SIG-M5 treated with dmso at 0.1 percent for 504 hours (cell line): ENCODE measurements at regions not wholly inside any gene's neighbourhood (a gene's known extent, or its start where the extent isn't known, plus 50 kb on each side); places are given as distances from the start of the nearest gene placed in this dataset.

ENCODE experiments used
- DNase-seq: peaks from one replicate; lab custom pipeline; 2025; ENCODE audit not compliant: unreplicated experiment; lab: John Stamatoyannopoulos, UW

DNA sequence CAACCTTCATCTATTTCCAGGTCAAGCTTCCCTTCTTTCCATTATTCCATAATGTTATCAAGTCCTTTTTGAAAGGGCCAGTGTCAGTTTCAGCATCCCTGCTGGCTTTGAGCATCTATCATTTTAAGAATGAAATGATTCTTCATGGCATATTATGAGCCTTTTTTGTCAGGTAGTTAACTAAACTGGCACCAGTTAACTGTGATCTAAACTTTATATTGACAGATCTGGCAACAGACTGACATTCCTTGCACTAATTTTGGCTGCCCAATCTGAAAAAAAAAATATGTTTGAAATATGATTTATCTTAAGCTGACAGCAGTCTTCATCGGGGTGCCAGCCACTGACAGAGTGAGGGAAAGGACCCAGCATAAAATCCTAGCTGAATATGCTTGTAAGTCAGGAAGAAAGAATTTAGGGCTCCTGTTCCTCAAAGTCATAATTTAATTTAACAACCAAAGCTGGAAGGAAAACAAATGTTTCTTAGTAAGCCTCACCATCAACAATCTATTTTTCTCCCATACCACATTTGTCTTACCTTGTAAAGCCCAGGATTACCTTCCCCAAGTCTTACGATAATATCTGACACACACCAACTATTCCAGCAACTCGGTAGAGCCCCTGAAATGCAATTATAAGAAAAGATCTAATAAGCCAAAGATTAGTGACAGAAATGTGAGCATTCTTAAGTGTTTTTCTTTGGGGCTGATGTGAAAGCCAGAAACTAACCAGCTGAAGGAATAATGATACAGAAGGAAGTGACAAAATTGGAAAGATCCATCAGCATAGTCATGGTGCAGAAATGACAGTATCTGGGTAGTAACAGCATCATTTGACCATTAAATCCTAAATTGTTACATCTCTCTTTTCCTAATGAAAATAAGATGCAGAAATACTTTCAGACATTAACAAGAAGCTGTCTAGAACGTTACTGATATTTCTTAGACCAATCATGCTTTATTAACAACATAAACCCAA is 228.1 kb downstream of the RBM43 start:
- DNase-seq = no peak

DNA sequence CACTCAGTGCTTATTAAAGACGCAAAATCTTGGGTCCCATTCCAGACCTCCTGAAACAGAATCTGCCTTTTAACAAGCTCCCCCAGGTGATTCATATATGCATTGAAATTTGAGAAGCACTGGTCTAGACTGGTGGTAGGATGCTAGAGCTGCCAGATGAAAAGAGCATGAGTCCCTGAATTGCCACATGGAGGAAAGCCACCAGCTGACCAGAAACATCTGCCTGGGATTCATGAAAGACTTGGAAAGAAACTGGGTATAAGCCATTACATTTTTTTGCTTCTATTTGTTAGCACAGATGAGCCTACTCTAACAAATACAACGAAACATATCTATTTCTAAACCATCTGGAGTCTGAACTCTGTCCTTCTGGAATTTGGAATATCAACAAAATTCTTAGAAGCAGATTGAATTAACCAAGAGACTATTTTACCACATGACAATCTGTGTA is 228.9 kb downstream of the RBM43 start:
- DNase-seq = no peak

DNA sequence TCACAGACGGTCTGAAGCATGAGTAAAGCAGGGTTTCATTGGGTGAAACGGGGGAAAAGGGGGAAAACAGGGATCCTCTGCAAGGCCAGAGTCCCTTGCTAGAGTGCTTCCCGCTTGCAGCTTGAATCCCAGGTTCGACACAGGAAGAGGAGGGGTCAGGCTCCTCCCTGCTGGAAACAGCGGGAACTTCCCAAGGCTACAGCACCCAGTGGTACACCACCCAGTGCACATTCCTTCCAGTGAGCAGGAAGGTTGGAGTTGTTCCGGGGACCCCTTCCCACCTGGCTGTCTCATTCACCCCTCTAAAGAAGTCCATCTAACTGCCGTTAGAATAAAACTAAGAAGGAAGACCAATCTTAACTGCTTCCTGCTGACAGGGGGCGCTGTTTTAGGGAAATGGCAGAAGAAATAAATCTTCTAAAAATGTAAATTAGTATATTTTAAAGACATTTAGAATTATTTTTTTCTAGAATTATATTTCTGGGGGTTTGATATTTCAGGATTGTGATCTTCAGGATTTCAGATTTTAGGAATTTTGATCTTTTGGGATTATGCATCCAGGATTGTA is 230.9 kb downstream of the RBM43 start:
- DNase-seq = no peak

DNA sequence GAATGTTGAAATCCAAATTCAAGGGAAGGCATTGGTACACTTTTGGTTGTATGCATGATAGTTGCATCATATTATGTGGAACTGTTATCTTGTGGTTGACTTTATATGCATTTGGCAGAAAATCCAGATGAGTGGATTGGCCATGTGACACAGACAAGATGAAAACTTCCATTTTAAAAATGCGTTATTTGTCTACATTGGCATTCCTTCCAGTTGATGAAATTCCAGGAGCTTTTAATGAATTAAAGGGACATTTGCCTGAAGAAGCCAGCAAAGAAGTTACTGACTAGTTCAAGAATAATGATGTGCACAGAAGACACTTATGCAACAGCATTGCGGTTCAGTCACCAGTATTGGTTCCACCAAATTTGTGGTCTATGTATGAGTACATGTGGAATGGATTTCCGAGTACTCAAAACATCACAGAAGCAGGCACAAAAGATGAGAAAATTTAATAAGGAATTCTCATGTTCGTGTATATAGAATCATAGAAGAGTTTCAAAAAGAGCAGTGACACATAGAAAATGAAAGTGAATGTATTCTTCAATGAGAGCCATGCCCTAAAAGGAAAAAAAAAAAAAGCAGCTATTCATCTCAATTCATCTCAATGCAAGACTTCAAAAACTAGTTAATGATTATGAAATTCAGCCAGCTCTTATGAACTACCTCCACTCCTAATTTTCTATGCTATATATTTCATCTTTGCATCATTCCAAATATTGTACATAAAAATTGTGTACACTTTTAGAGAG is 232.1 kb downstream of the RBM43 start:
- no peak for DNase-seq

DNA sequence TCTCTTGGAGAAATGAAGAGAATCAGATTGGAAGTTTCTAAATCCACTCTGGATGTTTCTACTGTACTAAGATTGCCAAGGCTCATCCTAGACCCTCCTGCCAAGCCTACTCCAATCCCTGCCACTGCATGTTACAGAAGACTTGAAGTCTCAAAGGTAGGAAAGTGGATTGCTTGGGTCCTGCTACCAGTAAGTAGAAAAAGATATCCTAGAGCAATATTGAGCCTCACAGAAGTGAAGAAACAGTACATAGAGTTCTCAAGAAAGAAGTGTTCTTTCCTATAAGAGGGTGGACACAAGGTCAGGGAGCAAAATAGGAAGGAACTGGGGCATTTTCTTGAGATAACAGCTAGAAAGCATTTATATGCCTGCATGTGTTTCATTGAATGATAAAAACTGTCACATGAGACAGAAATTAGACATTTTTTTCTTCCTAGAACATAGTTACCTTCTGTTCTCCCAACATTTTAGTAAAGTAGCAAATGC is 232.9 kb downstream of the RBM43 start:
- no peak for DNase-seq

DNA sequence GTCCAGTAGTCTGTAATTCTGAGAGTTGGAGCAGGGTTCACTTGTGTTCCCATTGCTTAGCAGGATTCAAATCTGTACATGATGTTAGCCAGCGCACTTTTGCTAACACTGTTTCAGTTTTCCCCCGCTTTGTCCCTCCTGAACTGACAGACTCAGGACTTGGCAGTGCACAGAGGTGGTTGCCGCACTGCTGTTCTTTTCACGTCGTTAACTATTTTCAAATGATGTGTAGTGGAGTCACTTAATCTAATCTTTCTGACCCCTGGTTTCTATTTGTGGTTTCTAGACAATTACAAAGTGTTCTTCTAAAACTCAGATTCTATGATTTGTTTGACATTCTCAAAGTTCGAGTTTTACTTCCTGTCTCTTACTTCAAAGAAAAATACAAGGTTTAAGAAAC is 234.5 kb downstream of the RBM43 start:
- DNase-seq = no peak

DNA sequence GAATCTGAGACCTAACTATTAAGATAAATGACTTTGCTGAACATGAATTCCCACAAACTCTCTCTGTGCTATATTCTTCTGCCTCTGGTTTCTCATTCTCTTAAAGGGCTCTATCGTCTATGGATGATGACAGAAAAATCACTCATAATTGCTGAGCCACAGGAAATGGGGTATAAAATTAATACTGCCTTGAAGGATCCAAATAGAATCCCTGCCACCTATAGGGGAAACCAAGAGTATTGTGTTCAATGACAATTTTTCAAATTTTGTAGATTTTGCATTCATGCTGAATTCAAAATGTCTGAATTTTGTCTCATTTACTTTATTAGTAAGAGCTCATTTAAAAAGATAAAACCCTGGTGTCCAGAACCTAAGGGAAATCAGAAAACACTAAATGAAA is 235.8 kb downstream of the RBM43 start:
- no peak for DNase-seq

DNA sequence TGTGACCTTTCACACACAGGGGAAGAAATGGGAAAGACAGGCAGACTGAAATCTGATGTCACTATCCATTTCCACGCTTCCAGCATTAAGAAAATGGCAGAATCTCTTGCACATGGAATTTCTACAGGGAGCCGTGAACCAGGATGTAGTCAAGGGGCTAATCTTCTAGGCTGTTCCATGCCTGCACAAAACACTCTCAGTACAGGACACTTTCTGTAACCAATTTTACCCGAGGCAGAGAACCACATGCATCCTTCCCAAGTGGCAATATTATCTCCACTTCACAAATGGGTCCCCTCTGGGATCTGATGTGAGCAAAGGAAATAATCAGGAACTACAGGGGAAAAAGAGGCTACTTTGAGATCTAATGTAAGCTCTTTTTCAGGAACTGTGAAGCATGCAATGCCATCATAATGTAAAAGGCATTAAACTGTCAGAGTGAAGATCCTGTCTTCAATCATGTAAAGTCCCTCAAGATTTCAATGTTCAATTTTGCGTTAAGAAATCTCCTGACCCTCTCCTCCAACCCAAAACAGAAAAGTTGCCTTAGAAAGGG is 236.9 kb downstream of the RBM43 start:
- no peak for DNase-seq

DNA sequence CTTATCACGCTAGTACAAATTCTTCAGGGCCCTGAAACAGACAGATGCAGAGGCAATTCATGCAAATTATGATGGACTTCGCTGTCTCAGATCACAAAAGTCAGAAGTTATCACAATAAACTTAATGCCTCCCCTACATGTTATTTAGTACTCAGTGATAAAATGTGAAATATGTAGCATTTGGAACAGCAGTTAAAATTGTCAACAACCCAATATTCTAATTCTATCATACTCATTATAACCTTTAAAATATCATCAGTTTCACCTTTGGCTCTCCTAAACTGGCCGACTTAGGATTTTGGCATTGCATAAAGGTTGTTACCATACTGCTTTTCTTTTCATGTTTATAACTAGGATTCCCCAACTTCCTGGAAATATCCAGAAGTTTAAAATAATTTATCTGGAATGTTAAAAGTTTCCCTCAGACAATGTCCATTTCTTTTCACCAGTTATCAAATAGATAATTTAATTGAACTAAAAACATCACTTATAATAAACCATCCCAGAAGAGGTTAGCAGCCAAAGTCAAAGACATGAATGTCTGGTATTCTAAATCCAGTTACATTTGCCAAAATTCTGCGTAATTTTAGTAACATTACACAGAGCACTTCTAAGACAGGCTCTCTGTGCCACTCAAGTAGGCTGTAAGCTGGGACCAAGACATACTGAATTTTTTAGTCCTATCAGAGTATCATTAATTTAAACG is 239.8 kb downstream of the RBM43 start:
- no peak for DNase-seq

DNA sequence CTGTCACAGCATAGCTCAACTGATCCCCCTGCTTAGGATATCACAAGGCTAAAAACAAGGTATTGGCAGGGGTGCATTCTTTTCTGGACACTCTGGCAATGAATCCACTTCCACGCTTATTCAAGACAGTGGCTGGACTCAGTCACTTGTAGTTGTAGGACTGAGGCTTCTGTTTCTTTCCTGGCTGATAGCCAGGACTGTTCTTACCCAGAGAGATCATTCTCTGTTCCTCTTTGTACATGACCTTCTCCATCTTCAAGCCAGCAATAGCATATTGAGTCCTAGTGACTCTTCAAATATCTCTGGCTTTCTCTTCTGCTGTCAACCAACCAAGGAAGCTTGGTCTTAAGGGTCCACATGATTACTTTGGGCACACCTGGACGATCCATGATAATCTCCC is 241.3 kb downstream of the RBM43 start:
- peak; percentile 2 for DNase-seq

DNA sequence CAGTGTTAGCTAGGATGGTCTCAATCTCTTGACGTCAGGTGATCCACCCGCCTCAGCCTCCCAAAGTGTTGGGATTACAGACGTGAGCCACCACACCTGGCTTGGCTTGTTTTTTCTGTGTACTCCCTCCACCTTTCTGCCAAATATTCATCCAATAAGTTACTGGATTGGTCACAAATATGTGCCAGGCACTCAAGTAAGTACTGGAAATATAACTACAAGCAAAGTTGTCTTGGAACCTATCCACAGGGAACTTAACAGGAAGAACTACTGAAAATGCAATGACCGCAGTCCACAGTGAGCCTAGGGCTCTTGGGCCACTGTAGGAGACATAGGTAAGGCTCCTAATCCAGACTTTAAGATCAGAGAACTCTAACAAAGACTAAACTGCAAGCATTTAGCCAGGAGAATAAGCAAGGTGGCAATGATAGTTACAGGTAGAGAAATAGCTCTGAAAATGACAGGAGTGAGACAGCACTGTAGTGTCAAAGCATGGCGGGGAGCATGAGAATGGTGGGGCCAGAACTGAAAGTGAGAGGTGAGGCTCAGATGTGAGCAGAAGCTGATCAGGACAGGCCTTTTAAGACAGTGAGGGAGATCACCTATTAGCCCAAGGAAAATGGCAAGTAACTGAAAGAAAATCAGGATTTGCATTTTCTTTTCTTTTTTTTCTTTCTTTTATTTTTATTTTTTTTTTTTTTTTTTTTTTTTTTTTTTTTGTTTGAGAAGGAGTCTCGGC is 252.1 kb downstream of the RBM43 start:
- no peak for DNase-seq

DNA sequence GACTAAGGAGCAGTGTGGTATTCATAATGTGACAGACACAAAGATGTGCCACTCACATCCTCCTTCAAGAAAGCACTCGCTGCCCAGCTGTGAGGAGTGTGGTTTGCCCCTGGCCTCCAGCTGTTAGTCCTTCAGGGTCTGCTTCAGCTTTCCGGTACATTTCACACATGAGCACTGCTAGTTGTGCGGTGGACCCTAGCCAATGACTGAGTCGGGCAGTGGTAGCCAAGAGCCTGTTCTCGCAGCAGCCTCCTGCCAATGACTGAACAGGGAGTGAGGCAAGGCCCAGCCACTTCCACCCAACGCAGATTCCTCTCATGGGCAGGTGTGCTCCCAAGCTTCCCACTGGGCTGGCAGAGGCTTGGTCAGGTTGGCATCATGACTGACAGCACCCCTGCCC is 254.3 kb downstream of the RBM43 start:
- DNase-seq = no peak

DNA sequence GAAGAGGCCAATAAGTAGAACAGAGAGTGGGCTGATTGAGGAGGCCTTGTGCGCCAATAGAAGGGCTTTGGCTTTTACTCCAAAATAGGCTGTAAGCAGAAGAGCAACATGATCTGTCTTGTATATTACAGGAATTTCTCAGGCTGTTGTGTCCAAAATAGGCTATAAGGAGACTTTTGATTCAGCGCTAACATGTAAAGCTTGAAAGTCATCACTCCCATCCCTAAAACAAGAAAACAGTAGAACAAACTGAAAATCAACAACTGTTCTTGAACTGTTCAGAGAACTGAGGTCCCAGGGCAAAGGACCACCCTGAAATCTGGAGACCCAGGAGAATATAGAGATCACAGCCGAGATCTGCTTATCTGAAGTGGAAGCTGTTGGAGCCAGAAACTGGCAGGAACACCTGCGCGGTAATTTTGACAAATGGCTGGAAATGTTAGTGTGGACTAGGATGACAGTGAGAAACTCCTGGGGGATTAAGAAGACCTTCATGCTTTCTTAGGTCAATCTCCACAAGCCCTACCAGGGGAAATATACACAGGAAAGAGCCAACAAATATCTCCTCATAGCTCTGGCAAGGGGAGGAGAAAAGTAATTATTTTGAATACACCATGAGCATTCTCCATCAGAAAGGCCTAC is 258.6 kb downstream of the RBM43 start:
- no peak for DNase-seq

DNA sequence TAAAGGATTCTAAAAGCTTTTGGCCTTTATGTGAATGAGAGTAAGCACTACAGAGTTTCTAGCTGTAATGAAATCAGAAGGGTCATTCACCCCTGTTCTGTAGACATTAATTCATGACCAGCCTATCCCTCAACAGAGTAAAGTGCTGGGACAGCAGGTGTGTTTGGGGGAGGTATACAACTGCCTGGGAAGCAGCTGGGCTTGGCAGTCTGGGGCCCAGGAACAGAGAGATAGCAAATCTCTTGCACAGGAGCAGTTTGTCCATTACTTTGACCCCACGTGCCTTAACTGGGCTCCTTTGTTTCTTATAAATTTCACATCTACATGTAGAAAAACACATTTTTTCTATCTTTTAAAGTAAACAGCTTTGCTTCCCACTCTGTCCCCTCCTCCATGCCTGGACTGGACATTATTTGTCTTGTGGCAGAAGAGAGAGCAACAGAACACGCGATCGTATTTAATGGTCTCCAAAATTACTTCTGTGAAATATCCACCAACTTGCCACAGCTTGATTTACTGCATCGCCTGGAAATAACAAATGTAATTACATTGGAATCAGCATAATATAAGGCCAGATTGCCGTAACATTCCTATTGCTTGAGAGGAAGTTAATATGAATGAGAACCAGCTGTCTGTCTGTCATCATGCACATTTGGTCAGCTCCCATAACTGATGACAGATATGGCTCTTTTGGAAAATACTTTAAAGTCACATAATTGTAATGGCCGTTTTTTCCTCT is 263.8 kb downstream of the RBM43 start:
- no peak for DNase-seq

DNA sequence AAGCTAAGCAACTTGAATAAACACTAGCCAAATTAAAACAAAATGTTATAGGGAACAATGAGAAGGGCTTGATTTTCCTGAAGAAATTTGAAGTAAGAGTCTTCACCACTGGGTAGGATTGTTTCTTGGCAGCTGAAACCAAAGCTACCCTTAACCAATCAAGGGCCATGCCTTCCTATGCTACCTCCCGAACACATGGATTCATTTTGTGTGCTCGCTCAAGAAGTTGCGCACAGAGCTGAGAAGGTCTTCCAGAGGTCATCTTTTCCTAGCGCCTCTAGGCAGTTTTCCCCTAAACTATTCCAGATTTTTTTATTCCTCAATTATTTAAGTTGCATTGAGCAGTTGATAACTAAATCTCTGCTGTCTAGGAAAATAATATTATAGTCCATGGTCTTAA is 264.6 kb downstream of the RBM43 start:
- DNase-seq = no peak

DNA sequence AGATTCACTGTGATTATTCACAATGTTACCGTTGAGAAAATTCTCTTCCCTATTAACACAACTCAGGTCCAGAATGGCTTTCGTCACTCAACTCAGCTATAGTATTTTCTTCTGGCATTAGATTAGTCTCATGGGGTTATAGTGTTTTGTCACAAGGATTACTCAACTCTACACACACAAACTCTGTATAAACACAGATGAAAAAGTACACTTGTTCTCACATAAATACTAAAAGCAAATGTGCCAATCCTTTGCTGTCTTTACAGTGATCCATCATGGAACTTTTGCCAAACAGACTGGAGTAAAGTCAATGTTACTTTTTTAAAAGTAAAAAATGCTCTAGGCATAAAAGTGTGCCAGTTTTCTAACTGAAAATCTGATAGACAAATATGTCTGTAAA is 267.6 kb downstream of the RBM43 start:
- DNase-seq = no peak

DNA sequence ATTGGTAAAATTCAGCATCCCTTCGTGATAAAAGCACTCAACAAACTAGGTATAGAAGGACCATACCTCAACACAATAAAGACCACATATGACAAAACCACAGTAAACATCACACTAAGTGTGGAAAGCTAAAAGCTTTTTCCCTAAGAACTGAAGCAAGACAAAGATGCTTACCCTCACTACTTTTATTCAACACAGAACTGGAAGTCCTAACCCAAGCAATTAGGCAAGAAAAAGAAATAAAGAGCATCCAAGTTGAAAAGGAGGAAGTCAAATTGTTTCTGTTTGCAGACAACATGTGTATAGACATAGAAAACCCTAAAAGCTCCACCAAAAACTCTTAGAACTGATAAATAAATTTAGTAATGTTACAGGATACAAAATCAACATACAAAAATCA is 271.7 kb downstream of the RBM43 start:
- no peak for DNase-seq

DNA sequence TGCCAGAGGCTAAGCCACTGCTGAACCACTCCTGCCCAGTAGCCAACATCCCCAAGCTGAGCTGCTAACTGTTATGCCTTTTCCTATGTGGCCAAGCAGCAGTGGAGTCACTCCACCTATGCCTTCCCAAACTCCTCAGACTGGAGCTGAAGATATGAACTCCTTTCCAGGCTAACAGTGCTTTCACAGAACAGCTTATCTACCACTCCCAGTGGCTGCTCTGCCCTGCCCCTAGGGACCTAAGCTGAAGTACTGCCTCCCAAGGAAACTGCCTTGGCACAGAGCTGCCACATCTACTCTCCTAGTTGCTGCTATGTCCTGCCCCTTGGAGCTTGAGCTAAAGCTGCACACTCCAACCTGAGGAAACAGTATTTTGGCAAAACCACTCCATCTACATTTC is 275.9 kb downstream of the RBM43 start:
- no peak for DNase-seq
